CD4-positive, alpha-beta memory T cell (primary cell): ENCODE measurements at regions not wholly inside any gene's neighbourhood (a gene's known extent, or its start where the extent isn't known, plus 50 kb on each side); places are given as distances from the start of the nearest gene placed in this dataset.

Source experiments
- CTCF ChIA-PET: fragments of 350-600 bp; sonication (Branson Sonifier 250); formaldehyde crosslinking; loops from one replicate; lab custom pipeline; 2021; ENCODE audit warnings: inconsistent platforms; ENCODE audit not compliant: partially characterized antibody; lab: Charles Lee
- POLR2A ChIA-PET: fragments of 350-600 bp; sonication (Branson Sonifier 250); formaldehyde crosslinking; loops from one replicate; lab custom pipeline; 2021; ENCODE audit not compliant: partially characterized antibody; lab: Charles Lee
- DNase-seq, 5 donors: peaks; one replicate each; pipeline versions ENCODE4 v3.0.0 to v3.0.0-alpha.2; 2020 to 2022; ENCODE audit warnings: mixed read lengths in 1 of 5
- H3K27ac ChIP-seq: one replicate; pipeline ENCODE4 v1.7.0; 2013; ENCODE audit warnings: low read depth, low read length
- H3K27me3 ChIP-seq: 2 replicates; pipeline ENCODE4 v1.7.0; 2013; ENCODE audit warnings: mild to moderate bottlenecking, low read length, moderate library complexity; ENCODE audit not compliant: insufficient read depth
- H3K36me3 ChIP-seq: 2 replicates; pipeline ENCODE4 v1.7.0; 2013; ENCODE audit warnings: mild to moderate bottlenecking, low read length, moderate library complexity; ENCODE audit not compliant: insufficient read depth
- H3K4me1 ChIP-seq: 2 replicates; pipeline ENCODE4 v1.7.0; 2013; ENCODE audit warnings: mild to moderate bottlenecking, low read length, moderate library complexity; ENCODE audit not compliant: insufficient read depth
- H3K4me3 ChIP-seq, 2 donors: one replicate each; pipeline ENCODE4 v1.7.0; 2013; ENCODE audit warnings: low read length in 2 of 2, mild to moderate bottlenecking in 1 of 2
- H3K9me3 ChIP-seq, 2 donors: one replicate each; pipeline ENCODE4 v1.7.0; 2013; ENCODE audit warnings: low read length in 2 of 2, control low read depth in 1 of 2; ENCODE audit not compliant: control insufficient read depth in 1 of 2
- H3K27ac Mint-ChIP-seq, 7 donors: one replicate each; pipeline ENCODE4 v1.8.0; 2020 to 2021; ENCODE audit warnings: mixed read lengths in 7 of 7, mild to moderate bottlenecking in 6 of 7, inconsistent platforms in 3 of 7, moderate library complexity in 3 of 7
- H3K27me3 Mint-ChIP-seq, 2 donors: one replicate each; pipeline ENCODE4 v1.8.0; 2020 to 2021; ENCODE audit warnings: mixed read lengths in 2 of 2
- H3K36me3 Mint-ChIP-seq, 2 donors: one replicate each; pipeline ENCODE4 v1.8.0; 2020 to 2021; ENCODE audit warnings: mixed read lengths in 2 of 2, inconsistent platforms in 1 of 2, mild to moderate bottlenecking in 1 of 2
- H3K4me1 Mint-ChIP-seq, 4 donors: one replicate each; pipeline ENCODE4 v1.8.0; 2020 to 2021; ENCODE audit warnings: mixed read lengths in 4 of 4, mild to moderate bottlenecking in 1 of 4
- H3K4me3 Mint-ChIP-seq, 8 donors: one replicate each; pipeline ENCODE4 v1.8.0; 2020 to 2021; ENCODE audit warnings: mixed read lengths in 8 of 8, mild to moderate bottlenecking in 7 of 8, moderate library complexity in 6 of 8, inconsistent platforms in 3 of 8
- H3K9me3 Mint-ChIP-seq, 8 donors: one replicate each; pipeline ENCODE4 v1.8.0; 2020 to 2021; ENCODE audit warnings: mixed read lengths in 8 of 8, mild to moderate bottlenecking in 5 of 8, inconsistent platforms in 3 of 8, moderate library complexity in 1 of 8
- intact Hi-C: fragments of 100-400 bp; cut with micrococcal nuclease; formaldehyde crosslinking; loops from one replicate; pipeline ENCODE4 v1.15.1; 2023

- peaks cover 28 to 34% of the 10 kb centered on the region in 2 donors for H3K27me3 Mint-ChIP-seq
These were observed 78.4 kb upstream of the RASGRF1 start for GRCh38 chr15:79168922-79169456.

GRCh38 chr15:79167776-79168175 is 77.2 kb upstream of the RASGRF1 start:
- no peaks in the 10 kb centered on the region for H3K9me3 Mint-ChIP-seq
- intact Hi-C loops = no loop called here
- H3K9me3 ChIP-seq = no peaks in the 10 kb centered on the region
- no peak for DNase-seq
- no peaks in the 10 kb centered on the region for H3K36me3 Mint-ChIP-seq
- H3K27me3 Mint-ChIP-seq = peaks cover 23 to 29% of the 10 kb centered on the region in 2 donors
- no peak overlapping the region for H3K4me3 ChIP-seq
- H3K27ac ChIP-seq = no peak overlapping the region
- ChIA-PET POLR2A (no interaction called here), CTCF (no interaction called here)
- peaks cover 2% of the 10 kb centered on the region for H3K27me3 ChIP-seq
- no peak overlapping the region for H3K27ac Mint-ChIP-seq
- H3K4me1 Mint-ChIP-seq = no peaks in the 10 kb centered on the region
- no peaks in the 10 kb centered on the region for H3K4me1 ChIP-seq
- no peaks in the 10 kb centered on the region for H3K36me3 ChIP-seq
- no peak overlapping the region for H3K4me3 Mint-ChIP-seq

More at GRCh38 chr15:79168922-79169456, 78.4 kb upstream of the RASGRF1 start:
- Histone ChIP-seq H3K36me3 (no peaks in the 10 kb centered on the region), H3K27ac (no peak overlapping the region), H3K4me1 (no peaks in the 10 kb centered on the region), H3K27me3 (no peaks in the 10 kb centered on the region), H3K4me3 (no peak overlapping the region), H3K9me3 (no peaks in the 10 kb centered on the region)
- no peak overlapping the region for H3K27ac Mint-ChIP-seq
- H3K9me3 Mint-ChIP-seq = peaks cover 0 to 2% (median 0%) of the 10 kb centered on the region in 8 donors
- intact Hi-C loops = no loop called here
- H3K4me3 Mint-ChIP-seq = no peak overlapping the region
- ChIA-PET CTCF (interaction anchor here (2.5 kb wide), 1 partner anchor 16 kb away, joined by 9 read pairs; no protein-coding TSS in a partner anchor), POLR2A (no interaction called here)
- no peaks in the 10 kb centered on the region for H3K36me3 Mint-ChIP-seq
- H3K4me1 Mint-ChIP-seq = no peaks in the 10 kb centered on the region
- DNase-seq = no peak

- H3K9me3 ChIP-seq = no peaks in the 10 kb centered on the region
- Mint-ChIP-seq H3K27me3 (peaks cover 20 to 23% of the 10 kb centered on the region in 2 donors), H3K36me3 (no peaks in the 10 kb centered on the region), H3K4me3 (no peak overlapping the region), H3K4me1 (no peaks in the 10 kb centered on the region), H3K27ac (no peak overlapping the region), H3K9me3 (no peaks in the 10 kb centered on the region)
- intact Hi-C loops = no loop called here
- no peaks in the 10 kb centered on the region for H3K4me1 ChIP-seq
- H3K27ac ChIP-seq = no peak overlapping the region
- ChIA-PET POLR2A (no interaction called here), CTCF (no interaction called here)
- no peak overlapping the region for H3K4me3 ChIP-seq
- no peak for DNase-seq
- peaks cover 3% of the 10 kb centered on the region for H3K27me3 ChIP-seq
- no peaks in the 10 kb centered on the region for H3K36me3 ChIP-seq
These were observed 75.9 kb upstream of the RASGRF1 start for GRCh38 chr15:79166311-79166955.

GRCh38 chr15:79164465-79164864 is 73.9 kb upstream of the RASGRF1 start:
- CTCF ChIA-PET = interaction anchor here (0.7 kb wide), 1 partner anchor 21 kb away, joined by 4 read pairs; no protein-coding TSS in a partner anchor
- intact Hi-C loops = no loop called here
- no peak for DNase-seq
- H3K4me3 ChIP-seq = no peak overlapping the region
- POLR2A ChIA-PET = no interaction called here
- no peaks in the 10 kb centered on the region for H3K9me3 ChIP-seq
- H3K27me3 ChIP-seq = peaks cover 3% of the 10 kb centered on the region
- no peak overlapping the region for H3K4me3 Mint-ChIP-seq
- H3K9me3 Mint-ChIP-seq = no peaks in the 10 kb centered on the region
- H3K27me3 Mint-ChIP-seq = peaks cover 16 to 18% of the 10 kb centered on the region in 2 donors
- no peak overlapping the region for H3K27ac ChIP-seq
- no peaks in the 10 kb centered on the region for H3K4me1 Mint-ChIP-seq
- no peaks in the 10 kb centered on the region for H3K4me1 ChIP-seq
- H3K27ac Mint-ChIP-seq = no peak overlapping the region
- H3K36me3 Mint-ChIP-seq = no peaks in the 10 kb centered on the region
- no peaks in the 10 kb centered on the region for H3K36me3 ChIP-seq

- Mint-ChIP-seq H3K9me3 (no peaks in the 10 kb centered on the region), H3K4me1 (no peaks in the 10 kb centered on the region), H3K27ac (no peak overlapping the region), H3K27me3 (peaks cover 17% of the 10 kb centered on the region in 2 donors), H3K36me3 (no peaks in the 10 kb centered on the region), H3K4me3 (no peak overlapping the region)
- Histone ChIP-seq H3K27me3 (peaks cover 3% of the 10 kb centered on the region), H3K27ac (no peak overlapping the region), H3K9me3 (no peaks in the 10 kb centered on the region), H3K36me3 (no peaks in the 10 kb centered on the region), H3K4me1 (no peaks in the 10 kb centered on the region), H3K4me3 (no peak overlapping the region)
- ChIA-PET CTCF (interaction anchor here (0.7 kb wide), 1 partner anchor 20 kb away, joined by 4 read pairs; no protein-coding TSS in a partner anchor), POLR2A (no interaction called here)
- intact Hi-C loops = no loop called here
- no peak for DNase-seq
These were observed 73.5 kb upstream of the RASGRF1 start for GRCh38 chr15:79164043-79164442.

GRCh38 chr15:79163395-79163794 is 72.8 kb upstream of the RASGRF1 start:
- H3K27me3 Mint-ChIP-seq = peaks cover 17 to 20% of the 10 kb centered on the region in 2 donors
- no peaks in the 10 kb centered on the region for H3K4me1 ChIP-seq
- POLR2A ChIA-PET = no interaction called here

GRCh38 chr15:79161837-79162508 is 71.4 kb upstream of the RASGRF1 start:
- no peaks in the 10 kb centered on the region for H3K36me3 Mint-ChIP-seq
- Histone ChIP-seq H3K27me3 (peaks cover 3% of the 10 kb centered on the region), H3K27ac (no peak overlapping the region), H3K4me1 (no peaks in the 10 kb centered on the region), H3K36me3 (no peaks in the 10 kb centered on the region), H3K4me3 (no peak overlapping the region), H3K9me3 (no peaks in the 10 kb centered on the region)
- DNase-seq = no peak
- no peak overlapping the region for H3K27ac Mint-ChIP-seq
- ChIA-PET CTCF (no interaction called here), POLR2A (no interaction called here)
- no peak overlapping the region for H3K4me3 Mint-ChIP-seq
- no peaks in the 10 kb centered on the region for H3K9me3 Mint-ChIP-seq
- intact Hi-C loops = no loop called here
- peaks cover 13 to 18% of the 10 kb centered on the region in 2 donors for H3K27me3 Mint-ChIP-seq
- no peaks in the 10 kb centered on the region for H3K4me1 Mint-ChIP-seq

More at GRCh38 chr15:79163395-79163794, 72.8 kb upstream of the RASGRF1 start:
- Mint-ChIP-seq H3K4me3 (no peak overlapping the region), H3K36me3 (no peaks in the 10 kb centered on the region), H3K9me3 (no peaks in the 10 kb centered on the region), H3K27ac (no peak overlapping the region), H3K4me1 (no peaks in the 10 kb centered on the region)
- intact Hi-C loops = no loop called here
- no peak for DNase-seq
- H3K9me3 ChIP-seq = no peaks in the 10 kb centered on the region
- no peak overlapping the region for H3K27ac ChIP-seq
- no peak overlapping the region for H3K4me3 ChIP-seq
- no peaks in the 10 kb centered on the region for H3K36me3 ChIP-seq
- CTCF ChIA-PET = no interaction called here
- peaks cover 3% of the 10 kb centered on the region for H3K27me3 ChIP-seq
